CD4-positive, alpha-beta T cell (primary cell): ENCODE measurements at regions not wholly inside any gene's neighbourhood (a gene's known extent, or its start where the extent isn't known, plus 50 kb on each side); places are given as distances from the start of the nearest gene placed in this dataset.

ENCODE experiments used
- ATAC-seq: fragments of 200-7000 bp; cut with Tn5 transposase; one replicate; pipeline ENCODE4 v1.10.0; 2022; ENCODE audit warnings: mild to moderate bottlenecking; ENCODE audit not compliant: poor library complexity
- CTCF ChIA-PET: fragments of 350-600 bp; sonication (Branson Sonifier 250); formaldehyde crosslinking; loops from one replicate; lab custom pipeline; 2021; ENCODE audit warnings: antibody characterized with exemption, inconsistent platforms; lab: Charles Lee
- POLR2A ChIA-PET: fragments of 350-600 bp; sonication (Branson Sonifier 250); formaldehyde crosslinking; loops from one replicate; lab custom pipeline; 2021; ENCODE audit warnings: antibody characterized with exemption, inconsistent platforms; lab: Charles Lee
- DNase-seq, 14 experiments: peaks; one replicate each; pipeline ENCODE4 v3.0.0-alpha.2; 2013 to 2020; ENCODE audit warnings: mixed read lengths in 2 of 14
- H3K27ac ChIP-seq, 2 donors: one replicate each; pipeline versions ENCODE4 v1.5.1 to v1.7.0; 2013; ENCODE audit warnings: low read length in 2 of 2, low read depth in 1 of 2, mild to moderate bottlenecking in 1 of 2
- H3K27me3 ChIP-seq, 2 experiments: 1 replicate in 1 of 2; 2 replicates in 1 of 2; pipeline versions ENCODE4 v1.6.1 to v1.7.0; 2013; ENCODE audit warnings: low read length in 2 of 2, control low read depth in 1 of 2, mild to moderate bottlenecking in 1 of 2, moderate library complexity in 1 of 2; ENCODE audit not compliant: insufficient read depth in 2 of 2, control insufficient read depth in 1 of 2
- H3K36me3 ChIP-seq: one replicate; pipeline ENCODE4 v1.6.1; 2013; ENCODE audit warnings: low read length, control low read depth; ENCODE audit not compliant: insufficient read depth
- H3K4me1 ChIP-seq: one replicate; pipeline ENCODE4 v1.6.1; 2013; ENCODE audit warnings: low read length, control low read depth; ENCODE audit not compliant: insufficient read depth
- H3K4me3 ChIP-seq: one replicate; pipeline ENCODE4 v1.5.1; 2013; ENCODE audit warnings: mild to moderate bottlenecking, low read length, moderate library complexity
- H3K9me3 ChIP-seq, 2 experiments: 1 replicate in 1 of 2; 2 replicates in 1 of 2; pipeline versions ENCODE4 v1.6.1 to v1.7.0; 2013; ENCODE audit warnings: low read length in 2 of 2, mild to moderate bottlenecking in 2 of 2, control low read depth in 1 of 2, moderate library complexity in 1 of 2; ENCODE audit not compliant: control insufficient read depth in 1 of 2, insufficient read depth in 1 of 2
- H3K27ac Mint-ChIP-seq: one replicate; pipeline ENCODE4 v1.8.0; 2020; ENCODE audit warnings: mixed read lengths
- H3K27me3 Mint-ChIP-seq: one replicate; pipeline ENCODE4 v1.8.0; 2021; ENCODE audit warnings: mixed read lengths
- H3K36me3 Mint-ChIP-seq: one replicate; pipeline ENCODE4 v1.8.0; 2021; ENCODE audit warnings: low read depth, mixed read lengths
- H3K4me1 Mint-ChIP-seq: one replicate; pipeline ENCODE4 v1.8.0; 2021; ENCODE audit warnings: low read depth, mixed read lengths
- H3K4me3 Mint-ChIP-seq: one replicate; pipeline ENCODE4 v1.8.0; 2020; ENCODE audit warnings: mild to moderate bottlenecking, mixed read lengths
- H3K9me3 Mint-ChIP-seq: one replicate; pipeline ENCODE4 v1.8.0; 2020; ENCODE audit warnings: mixed read lengths
- intact Hi-C, 2 experiments: fragments of 100-400 bp; cut with DNase I in 1 of 2; cut with micrococcal nuclease in 1 of 2; formaldehyde crosslinking; loops; one replicate each; pipeline versions ENCODE4 v1.15.1 to v1.9.0; 2023 to 2025; cut with DNase I, micrococcal nuclease
- TF ChIP-seq, protein P1 (sequence below): fragments of 200-600 bp; IDR thresholded peaks from one replicate; pipeline ENCODE4 v1.8.0; 2022; ENCODE audit warnings: antibody characterized with exemption, mild to moderate bottlenecking

DNA sequence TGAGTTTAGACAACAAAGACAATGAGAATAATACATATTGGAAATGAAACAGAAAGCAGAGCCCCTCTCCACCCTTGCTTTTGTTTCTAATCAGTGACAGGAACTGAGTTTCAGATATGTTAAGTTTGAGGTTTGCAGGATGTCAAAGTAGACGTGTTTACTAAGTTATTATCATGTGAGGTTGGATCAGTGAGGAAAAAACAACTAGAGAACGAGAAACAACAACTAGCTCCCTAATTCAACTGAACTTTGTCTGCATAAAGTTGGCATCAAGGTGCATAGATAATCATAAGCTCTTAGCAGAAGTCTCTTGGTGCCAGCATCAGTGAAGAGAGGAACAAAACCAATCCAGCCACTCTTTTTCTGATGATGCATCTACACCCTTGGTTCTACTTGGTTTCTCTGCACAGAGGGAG, 491.1 kb upstream of the NR2F2 start:
- Mint-ChIP-seq H3K27ac (peak overlapping the region; percentile 55), H3K4me1 (peaks cover 22% of the 10 kb centered on the region), H3K27me3 (no peaks in the 10 kb centered on the region), H3K4me3 (no peak overlapping the region), H3K9me3 (no peaks in the 10 kb centered on the region), H3K36me3 (no peaks in the 10 kb centered on the region)
- Histone ChIP-seq H3K4me1 (peaks cover 15% of the 10 kb centered on the region), H3K27ac (peak overlapping the region in 1 of 2 donors; percentile 47), H3K9me3 (no peaks in the 10 kb centered on the region), H3K36me3 (no peaks in the 10 kb centered on the region), H3K27me3 (no peaks in the 10 kb centered on the region), H3K4me3 (no peak overlapping the region)
- DNase-seq (peak in 3 of 14 experiments; percentile 18 to 68 (median 27)), ATAC-seq (peak; percentile 34)
- intact Hi-C loops = loop anchor here in 1 of 2 experiments (10.0 kb wide), 1 partner anchor 465 kb away; no protein-coding TSS in a partner anchor
- CTCF ChIA-PET = interaction anchor here (0.6 kb wide), 1 partner anchor 364 kb away, joined by 3 read pairs; no protein-coding TSS in a partner anchor
- POLR2A ChIA-PET = no interaction called here
- TF ChIP-seq, protein P1, sequence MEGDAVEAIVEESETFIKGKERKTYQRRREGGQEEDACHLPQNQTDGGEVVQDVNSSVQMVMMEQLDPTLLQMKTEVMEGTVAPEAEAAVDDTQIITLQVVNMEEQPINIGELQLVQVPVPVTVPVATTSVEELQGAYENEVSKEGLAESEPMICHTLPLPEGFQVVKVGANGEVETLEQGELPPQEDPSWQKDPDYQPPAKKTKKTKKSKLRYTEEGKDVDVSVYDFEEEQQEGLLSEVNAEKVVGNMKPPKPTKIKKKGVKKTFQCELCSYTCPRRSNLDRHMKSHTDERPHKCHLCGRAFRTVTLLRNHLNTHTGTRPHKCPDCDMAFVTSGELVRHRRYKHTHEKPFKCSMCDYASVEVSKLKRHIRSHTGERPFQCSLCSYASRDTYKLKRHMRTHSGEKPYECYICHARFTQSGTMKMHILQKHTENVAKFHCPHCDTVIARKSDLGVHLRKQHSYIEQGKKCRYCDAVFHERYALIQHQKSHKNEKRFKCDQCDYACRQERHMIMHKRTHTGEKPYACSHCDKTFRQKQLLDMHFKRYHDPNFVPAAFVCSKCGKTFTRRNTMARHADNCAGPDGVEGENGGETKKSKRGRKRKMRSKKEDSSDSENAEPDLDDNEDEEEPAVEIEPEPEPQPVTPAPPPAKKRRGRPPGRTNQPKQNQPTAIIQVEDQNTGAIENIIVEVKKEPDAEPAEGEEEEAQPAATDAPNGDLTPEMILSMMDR = no peak

DNA sequence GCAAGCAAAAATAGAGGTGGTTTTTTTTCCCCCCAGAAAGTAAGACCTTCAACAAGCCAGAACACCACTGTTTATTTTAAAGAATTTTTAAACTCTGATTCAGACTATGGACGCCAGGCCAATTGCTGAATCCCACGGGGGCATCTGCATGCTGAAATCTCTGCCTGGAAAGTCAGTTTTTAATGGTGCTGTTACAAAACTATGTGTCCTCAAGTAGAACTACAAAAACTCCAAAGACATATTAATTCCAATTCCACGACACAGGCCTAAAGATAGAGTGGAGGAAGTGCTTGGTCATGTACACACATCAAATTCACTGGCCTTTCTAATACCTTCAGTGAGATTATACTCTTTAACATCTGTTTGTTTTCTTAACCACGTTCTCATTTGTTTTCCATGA, 490.5 kb upstream of the NR2F2 start:
- no peaks in the 10 kb centered on the region for H3K9me3 ChIP-seq
- no peak for ATAC-seq
- H3K4me3 Mint-ChIP-seq = no peak overlapping the region
- ChIA-PET CTCF (no interaction called here), POLR2A (no interaction called here)
- no peaks in the 10 kb centered on the region for H3K36me3 Mint-ChIP-seq
- no peaks in the 10 kb centered on the region for H3K9me3 Mint-ChIP-seq
- peaks cover 22% of the 10 kb centered on the region for H3K4me1 Mint-ChIP-seq
- intact Hi-C loops = no loop called here
- no peak overlapping the region for H3K4me3 ChIP-seq
- no peaks in the 10 kb centered on the region for H3K27me3 Mint-ChIP-seq
- TF ChIP-seq, protein P1 = no peak
- peaks cover 15% of the 10 kb centered on the region for H3K4me1 ChIP-seq
- no peak for DNase-seq
- no peaks in the 10 kb centered on the region for H3K27me3 ChIP-seq
- H3K27ac Mint-ChIP-seq = peak overlapping the region; percentile 55
- no peaks in the 10 kb centered on the region for H3K36me3 ChIP-seq
- H3K27ac ChIP-seq = peak overlapping the region in 1 of 2 donors; percentile 47

DNA sequence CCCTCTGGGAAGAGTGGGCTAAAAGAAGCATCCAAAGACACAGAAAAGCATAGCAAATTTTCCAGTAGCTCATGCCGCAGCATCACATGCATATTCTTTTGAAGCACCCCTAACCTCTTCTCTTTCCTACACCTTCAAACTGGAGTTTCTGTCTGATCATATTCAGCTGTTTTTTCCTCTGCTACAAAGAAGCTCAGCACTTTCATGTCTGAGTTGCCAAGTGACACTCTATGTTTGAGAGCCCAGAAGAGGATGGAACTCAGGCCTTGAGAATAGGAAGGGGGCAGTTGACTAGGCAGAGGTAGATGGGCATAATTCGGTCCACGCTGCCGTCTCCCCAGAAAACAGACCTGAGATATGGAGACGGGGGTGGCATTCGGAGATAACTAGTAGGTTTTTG, 489.6 kb upstream of the NR2F2 start:
- POLR2A ChIA-PET = interaction anchor here (0.6 kb wide), 1 partner anchor 35 kb away, joined by 5 read pairs; no protein-coding TSS in a partner anchor
- Histone ChIP-seq H3K4me3 (no peak overlapping the region), H3K27ac (no peak overlapping the region), H3K4me1 (peaks cover 15% of the 10 kb centered on the region), H3K27me3 (no peaks in the 10 kb centered on the region), H3K36me3 (no peaks in the 10 kb centered on the region), H3K9me3 (no peaks in the 10 kb centered on the region)
- peaks cover 22% of the 10 kb centered on the region for H3K4me1 Mint-ChIP-seq
- CTCF ChIA-PET = no interaction called here
- TF ChIP-seq, protein P1 = no peak
- H3K9me3 Mint-ChIP-seq = no peaks in the 10 kb centered on the region
- H3K27me3 Mint-ChIP-seq = no peaks in the 10 kb centered on the region
- intact Hi-C loops = no loop called here
- DNase-seq (no peak), ATAC-seq (no peak)
- no peak overlapping the region for H3K27ac Mint-ChIP-seq
- H3K4me3 Mint-ChIP-seq = no peak overlapping the region
- no peaks in the 10 kb centered on the region for H3K36me3 Mint-ChIP-seq
